HepG2 (cell line): ENCODE measurements at regions not wholly inside any gene's neighbourhood (a gene's known extent, or its start where the extent isn't known, plus 50 kb on each side); places are given as distances from the start of the nearest gene placed in this dataset.
"Not testable (repeated sequence)": the region's sequence is repeated elsewhere in the genome, so short reads cannot be mapped to it uniquely, and the experiment has no call there.

ENCODE experiments used
- ATAC-seq: fragments of 200-7000 bp; cut with Tn5 transposase; 3 replicates; pipeline ENCODE4 v1.9.1; 2020; ENCODE audit warnings: mild to moderate bottlenecking, moderate library complexity
- BruUV-seq: library from RNA; stranded (reverse); fragments of 400-500 nt; replicated peaks from 2 replicates; lab custom pipeline; 2021; lab: Mats Ljungman, UMichigan
- CTCF ChIA-PET: fragments of 300-600 bp; formaldehyde crosslinking; extraction: SDS; loops from one replicate; lab custom pipeline; 2021; ENCODE audit warnings: low total read pairs, inconsistent platforms, low intra/inter-chr PET ratio; lab: Yijun Ruan, JAX
- POLR2A ChIA-PET: fragments of 350-600 bp; sonication (Branson Sonifier 250); formaldehyde crosslinking; loops from one replicate; lab custom pipeline; 2020; ENCODE audit warnings: antibody characterized with exemption, inconsistent platforms; lab: Yijun Ruan, JAX
- DNase-seq: peaks from one replicate; pipeline ENCODE4 v3.0.0-alpha.2; 2015; ENCODE audit warnings: low spot score
- FAIRE-seq: peaks from 3 replicates; lab custom pipeline; 2011; peaks lifted over from hg19 to GRCh38; lab: Jason Lieb, UNC
- H2AFZ ChIP-seq: one replicate; pipeline ENCODE4 v1.6.1; 2011; ENCODE audit warnings: low read length, inconsistent platforms
- H3K27ac ChIP-seq: fragments of 300-600 bp; 3 replicates; pipeline ENCODE4 v1.8.0; 2011; ENCODE audit warnings: mixed run types, mild to moderate bottlenecking, mixed read lengths, low read length, inconsistent platforms; ENCODE audit not compliant: insufficient read depth; ENCODE audit errors: extremely low read length
- H3K27me3 ChIP-seq, 2 experiments: fragments of 200-600 bp in 1 of 2; 2 replicates in 1 of 2; 3 replicates in 1 of 2; pipeline versions ENCODE4 v1.6.0 to v1.8.0; 2011; ENCODE audit warnings: low read length in 2 of 2, mild to moderate bottlenecking in 2 of 2, moderate library complexity in 2 of 2, inconsistent platforms in 1 of 2; ENCODE audit not compliant: insufficient read depth in 2 of 2, control insufficient read depth in 1 of 2
- H3K36me3 ChIP-seq, 2 experiments: fragments of 200-600 bp in 1 of 2; replicated peaks in 1 of 2; 2 replicates in 1 of 2; 3 replicates in 1 of 2; pipeline versions ENCODE4 v1.5.1 to v1.8.0; 2011; ENCODE audit warnings: low read length in 2 of 2, inconsistent platforms in 1 of 2; ENCODE audit not compliant: insufficient read depth in 2 of 2, control insufficient read depth in 1 of 2
- H3K4me1 ChIP-seq: 2 replicates; pipeline ENCODE4 v1.5.1; 2012; ENCODE audit warnings: low read length, inconsistent platforms; ENCODE audit not compliant: insufficient read depth
- H3K4me2 ChIP-seq: 2 replicates; pipeline ENCODE4 v1.6.0; 2011; ENCODE audit warnings: low read depth, low read length, inconsistent platforms
- H3K4me3 ChIP-seq, 3 experiments: fragments of 200-600 bp in 1 of 3; sonication (generic), shearing (Covaris generic) in 1 of 3; replicated peaks in 1 of 3; 2 replicates each; pipeline ENCODE4 v1.5.1; 2011 to 2016; ENCODE audit warnings: low read length in 3 of 3, inconsistent platforms in 2 of 3, low read depth in 2 of 3, mild to moderate bottlenecking in 2 of 3, control low read depth in 1 of 3, mixed read lengths in 1 of 3; ENCODE audit not compliant: insufficient read depth in 1 of 3
- H3K79me2 ChIP-seq: one replicate; pipeline ENCODE4 v1.6.1; 2011; ENCODE audit warnings: low read length, inconsistent platforms; ENCODE audit not compliant: insufficient read depth
- H3K9ac ChIP-seq: 2 replicates; pipeline ENCODE4 v1.6.0; 2011; ENCODE audit warnings: mild to moderate bottlenecking, low read depth, low read length, inconsistent platforms; ENCODE audit not compliant: insufficient read depth
- H3K9me3 ChIP-seq: 2 replicates; pipeline ENCODE4 v1.5.1; 2012; ENCODE audit warnings: mild to moderate bottlenecking, low read length
- H4K20me1 ChIP-seq: 2 replicates; pipeline ENCODE4 v1.6.0; 2011; ENCODE audit warnings: inconsistent platforms, mild to moderate bottlenecking, low read length, moderate library complexity; ENCODE audit not compliant: insufficient read depth
- HNRNPL ChIP-seq: fragments of 200-400 bp; formaldehyde crosslinking; IDR thresholded peaks from 2 replicates; pipeline ENCODE4 v1.6.1; 2017; ENCODE audit warnings: mild to moderate bottlenecking, low read depth, low read length
- MEF2D ChIP-seq: sonication (generic); formaldehyde crosslinking; IDR thresholded peaks from 2 replicates; pipeline ENCODE4 v1.5.1; 2020; ENCODE audit warnings: mild to moderate bottlenecking, missing genetic modification reagents
- U2AF2 ChIP-seq: fragments of 200-400 bp; formaldehyde crosslinking; IDR thresholded peaks from 2 replicates; pipeline ENCODE4 v1.6.1; 2017; ENCODE audit warnings: low read depth, mild to moderate bottlenecking, low read length
- WGBS: methylation state at CpG from one replicate; pipeline ENCODE4 v1.1.6; 2017; ENCODE audit warnings: low lambda C conversion rate; 5-methylcytosine and 5-hydroxymethylcytosine counted together
- in situ Hi-C: cut with HindIII; loops from 2 replicates; pipeline ENCODE4 v1.10.0; 2017; ENCODE audit warnings: low pct_unique_long_range_greater_than_20kb; ENCODE audit not compliant: extremely low pct_ligation_motif_present
- intact Hi-C: fragments of 100-400 bp; cut with micrococcal nuclease; formaldehyde crosslinking; loops from one replicate; pipeline ENCODE4 v1.10.0; 2022; ENCODE audit not compliant: unreplicated experiment
- TF ChIP-seq, protein P1 (sequence below): sonication (generic); formaldehyde crosslinking; IDR thresholded peaks from 2 replicates; pipeline ENCODE4 v1.4.0; 2020; ENCODE audit warnings: mild to moderate bottlenecking, missing genetic modification reagents, borderline replicate concordance
- TF ChIP-seq, protein P2 (sequence below): sonication (generic); formaldehyde crosslinking; IDR thresholded peaks from 2 replicates; pipeline ENCODE4 v1.4.0; 2020; ENCODE audit warnings: missing genetic modification reagents

DNA sequence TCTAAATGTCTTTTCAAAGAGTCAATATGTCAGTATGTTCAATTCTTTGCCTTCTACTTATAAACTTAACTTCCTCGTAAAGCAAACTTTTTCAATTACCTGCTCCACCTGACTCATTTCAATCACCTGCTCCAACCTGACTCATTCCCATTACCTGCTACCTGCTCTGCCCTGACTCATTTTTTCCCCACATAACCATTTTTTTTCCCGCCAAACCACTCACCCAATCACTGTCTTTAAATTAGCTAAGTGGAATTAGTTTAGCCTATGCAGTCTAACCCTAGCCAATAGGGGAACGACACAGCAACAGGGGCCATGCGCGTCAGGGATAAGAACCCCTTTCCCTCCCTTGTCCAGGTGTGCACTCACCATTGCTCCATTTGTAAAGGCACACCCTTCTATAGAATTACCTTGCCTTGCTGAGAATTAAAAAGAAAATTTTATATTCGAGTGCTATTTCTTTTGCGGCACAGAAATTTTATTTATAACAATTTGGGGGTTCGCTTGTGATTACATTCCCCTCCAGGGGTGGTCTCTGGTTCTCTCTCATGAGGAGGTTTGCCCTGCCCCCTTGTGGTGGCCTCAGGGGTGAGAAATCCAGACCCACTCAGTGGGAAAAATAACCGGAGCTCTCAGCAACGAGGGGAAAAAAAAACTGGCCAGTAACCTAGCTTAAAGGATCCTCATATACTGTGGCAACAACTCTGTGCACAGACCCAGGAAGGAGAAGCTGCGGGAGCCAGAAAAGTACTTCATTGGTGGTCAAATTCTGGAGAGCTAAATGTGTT, 193.1 kb downstream of the ZNF486 start:
- FAIRE-seq (no peak), ATAC-seq (no peak), DNase-seq (no peak)
- no peak overlapping the region for H3K4me3 ChIP-seq
- POLR2A ChIA-PET = no interaction called here
- in situ Hi-C loops (no loop called here), intact Hi-C loops (no loop called here)
- BruUV-seq = no TSS peak
- 37% methylated on average over 11 of the region's 11 CpGs for WGBS
- no peaks in the 10 kb centered on the region for H3K79me2 ChIP-seq
- H3K9me3 ChIP-seq = peaks cover 83% of the 10 kb centered on the region
- H2AFZ ChIP-seq = no peak overlapping the region
- H3K27ac ChIP-seq = no peak overlapping the region
- H3K4me1 ChIP-seq = no peaks in the 10 kb centered on the region
- CTCF ChIA-PET = no interaction called here
- H3K27me3 ChIP-seq = no peaks in the 10 kb centered on the region
- no peak overlapping the region for H3K9ac ChIP-seq
- TF ChIP-seq HNRNPL = no peak
- TF ChIP-seq, protein P1, sequence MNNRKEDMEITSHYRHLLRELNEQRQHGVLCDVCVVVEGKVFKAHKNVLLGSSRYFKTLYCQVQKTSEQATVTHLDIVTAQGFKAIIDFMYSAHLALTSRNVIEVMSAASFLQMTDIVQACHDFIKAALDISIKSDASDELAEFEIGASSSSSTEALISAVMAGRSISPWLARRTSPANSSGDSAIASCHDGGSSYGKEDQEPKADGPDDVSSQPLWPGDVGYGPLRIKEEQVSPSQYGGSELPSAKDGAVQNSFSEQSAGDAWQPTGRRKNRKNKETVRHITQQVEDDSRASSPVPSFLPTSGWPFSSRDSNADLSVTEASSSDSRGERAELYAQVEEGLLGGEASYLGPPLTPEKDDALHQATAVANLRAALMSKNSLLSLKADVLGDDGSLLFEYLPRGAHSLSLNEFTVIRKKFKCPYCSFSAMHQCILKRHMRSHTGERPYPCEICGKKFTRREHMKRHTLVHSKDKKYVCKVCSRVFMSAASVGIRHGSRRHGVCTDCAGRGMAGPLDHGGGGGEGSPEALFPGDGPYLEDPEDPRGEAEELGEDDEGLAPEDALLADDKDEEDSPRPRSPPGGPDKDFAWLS (CRISPR knock-in tag) = no peak
- TF ChIP-seq MEF2D (CRISPR knock-in tag) = no peak
- TF ChIP-seq, protein P2, sequence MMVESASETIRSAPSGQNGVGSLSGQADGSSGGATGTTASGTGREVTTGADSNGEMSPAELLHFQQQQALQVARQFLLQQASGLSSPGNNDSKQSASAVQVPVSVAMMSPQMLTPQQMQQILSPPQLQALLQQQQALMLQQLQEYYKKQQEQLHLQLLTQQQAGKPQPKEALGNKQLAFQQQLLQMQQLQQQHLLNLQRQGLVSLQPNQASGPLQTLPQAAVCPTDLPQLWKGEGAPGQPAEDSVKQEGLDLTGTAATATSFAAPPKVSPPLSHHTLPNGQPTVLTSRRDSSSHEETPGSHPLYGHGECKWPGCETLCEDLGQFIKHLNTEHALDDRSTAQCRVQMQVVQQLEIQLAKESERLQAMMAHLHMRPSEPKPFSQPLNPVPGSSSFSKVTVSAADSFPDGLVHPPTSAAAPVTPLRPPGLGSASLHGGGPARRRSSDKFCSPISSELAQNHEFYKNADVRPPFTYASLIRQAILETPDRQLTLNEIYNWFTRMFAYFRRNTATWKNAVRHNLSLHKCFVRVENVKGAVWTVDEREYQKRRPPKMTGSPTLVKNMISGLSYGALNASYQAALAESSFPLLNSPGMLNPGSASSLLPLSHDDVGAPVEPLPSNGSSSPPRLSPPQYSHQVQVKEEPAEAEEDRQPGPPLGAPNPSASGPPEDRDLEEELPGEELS (CRISPR knock-in tag) = no peak
- no peak for TF ChIP-seq U2AF2
- H4K20me1 ChIP-seq = no peaks in the 10 kb centered on the region
- H3K36me3 ChIP-seq = no peaks in the 10 kb centered on the region
- H3K4me2 ChIP-seq = no peak overlapping the region

DNA sequence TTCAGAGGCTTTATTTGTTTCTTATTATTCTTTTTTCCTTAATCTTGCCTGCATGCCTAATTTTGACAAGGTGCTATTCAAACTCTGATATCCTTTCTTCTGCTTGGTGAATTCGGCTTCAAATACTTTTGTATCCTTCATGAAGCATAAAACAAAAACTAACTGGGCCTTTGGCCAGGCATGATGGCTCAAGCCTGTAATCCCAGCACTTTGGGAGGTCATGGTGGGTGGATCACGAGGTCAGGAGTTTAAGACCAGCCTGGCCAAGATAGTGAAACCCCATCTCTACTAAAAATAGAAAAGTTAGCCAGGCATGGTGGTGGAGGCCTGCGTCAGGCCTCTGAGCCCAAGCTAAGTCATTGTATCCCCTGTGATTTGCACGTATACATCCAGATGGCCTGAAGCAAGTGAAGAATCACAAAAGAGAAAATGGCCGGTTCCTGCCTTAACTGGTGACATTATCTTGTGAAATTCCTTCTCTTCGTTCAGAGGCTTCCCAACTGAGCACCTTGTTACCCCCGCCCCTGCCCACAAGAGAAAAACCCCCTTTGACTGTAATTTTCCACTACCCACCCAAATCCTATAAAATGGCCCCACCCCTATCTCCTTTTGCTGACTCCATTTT, 191.9 kb downstream of the ZNF486 start:
- DNase-seq, POLR2A ChIA-PET, CTCF ChIA-PET, FAIRE-seq, H3K27me3 ChIP-seq, intact Hi-C loops, H3K36me3 ChIP-seq, H2AFZ ChIP-seq, H4K20me1 ChIP-seq, BruUV-seq, H3K4me2 ChIP-seq, H3K9ac ChIP-seq, ATAC-seq, H3K4me3 ChIP-seq, in situ Hi-C loops, H3K79me2 ChIP-seq, H3K4me1 ChIP-seq, H3K27ac ChIP-seq: not testable (repeated sequence)
- peaks cover 81% of the 10 kb centered on the region for H3K9me3 ChIP-seq
- WGBS = 40% methylated on average over 7 of the region's 7 CpGs
